ENCODE measurements at regions not wholly inside any gene's neighbourhood (a gene's known extent, or its start where the extent isn't known, plus 50 kb on each side); places are given as distances from the start of the nearest gene placed in this dataset.

DNA sequence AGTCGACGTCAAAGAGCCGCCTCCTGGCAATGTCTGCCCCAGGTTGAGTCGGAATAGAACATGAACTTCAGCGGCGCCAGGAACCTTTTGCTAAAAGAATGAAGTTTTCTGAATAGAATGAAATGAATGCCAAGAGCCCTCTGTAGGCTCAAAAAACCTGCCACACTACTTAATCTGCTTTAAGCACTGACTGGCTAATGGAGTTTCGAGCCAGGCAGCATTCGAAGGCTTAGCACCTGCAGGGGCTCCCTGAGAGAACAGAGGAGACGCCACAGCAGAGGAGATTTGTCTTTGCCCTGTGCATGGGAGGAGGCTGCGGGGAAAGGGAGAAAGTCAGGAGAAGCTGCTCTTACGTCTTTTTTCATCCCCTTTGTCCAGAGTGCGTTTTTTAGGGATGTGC is 641.7 kb downstream of the AJAP1 start:
- TF ChIP-seq POLR2AphosphoS5 (IDR thresholded peaks at IDR 0.05; ENCODE audit: low read depth, low read length), result no peak
- TF ChIP-seq TAF1 (IDR thresholded peaks at IDR 0.05; ENCODE audit: borderline replicate concordance, insufficient read depth, low read length), result no peak
- TF ChIP-seq, protein P1, sequence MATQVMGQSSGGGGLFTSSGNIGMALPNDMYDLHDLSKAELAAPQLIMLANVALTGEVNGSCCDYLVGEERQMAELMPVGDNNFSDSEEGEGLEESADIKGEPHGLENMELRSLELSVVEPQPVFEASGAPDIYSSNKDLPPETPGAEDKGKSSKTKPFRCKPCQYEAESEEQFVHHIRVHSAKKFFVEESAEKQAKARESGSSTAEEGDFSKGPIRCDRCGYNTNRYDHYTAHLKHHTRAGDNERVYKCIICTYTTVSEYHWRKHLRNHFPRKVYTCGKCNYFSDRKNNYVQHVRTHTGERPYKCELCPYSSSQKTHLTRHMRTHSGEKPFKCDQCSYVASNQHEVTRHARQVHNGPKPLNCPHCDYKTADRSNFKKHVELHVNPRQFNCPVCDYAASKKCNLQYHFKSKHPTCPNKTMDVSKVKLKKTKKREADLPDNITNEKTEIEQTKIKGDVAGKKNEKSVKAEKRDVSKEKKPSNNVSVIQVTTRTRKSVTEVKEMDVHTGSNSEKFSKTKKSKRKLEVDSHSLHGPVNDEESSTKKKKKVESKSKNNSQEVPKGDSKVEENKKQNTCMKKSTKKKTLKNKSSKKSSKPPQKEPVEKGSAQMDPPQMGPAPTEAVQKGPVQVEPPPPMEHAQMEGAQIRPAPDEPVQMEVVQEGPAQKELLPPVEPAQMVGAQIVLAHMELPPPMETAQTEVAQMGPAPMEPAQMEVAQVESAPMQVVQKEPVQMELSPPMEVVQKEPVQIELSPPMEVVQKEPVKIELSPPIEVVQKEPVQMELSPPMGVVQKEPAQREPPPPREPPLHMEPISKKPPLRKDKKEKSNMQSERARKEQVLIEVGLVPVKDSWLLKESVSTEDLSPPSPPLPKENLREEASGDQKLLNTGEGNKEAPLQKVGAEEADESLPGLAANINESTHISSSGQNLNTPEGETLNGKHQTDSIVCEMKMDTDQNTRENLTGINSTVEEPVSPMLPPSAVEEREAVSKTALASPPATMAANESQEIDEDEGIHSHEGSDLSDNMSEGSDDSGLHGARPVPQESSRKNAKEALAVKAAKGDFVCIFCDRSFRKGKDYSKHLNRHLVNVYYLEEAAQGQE (IDR thresholded peaks at IDR 0.05; ENCODE audit: insufficient read depth in 1 of 2, low read depth in 2 of 2, low read length in 2 of 2), result no peak
- no peak for TF ChIP-seq SIN3A (IDR thresholded peaks at IDR 0.05; ENCODE audit: borderline replicate concordance, insufficient read depth, low read length)

DNA sequence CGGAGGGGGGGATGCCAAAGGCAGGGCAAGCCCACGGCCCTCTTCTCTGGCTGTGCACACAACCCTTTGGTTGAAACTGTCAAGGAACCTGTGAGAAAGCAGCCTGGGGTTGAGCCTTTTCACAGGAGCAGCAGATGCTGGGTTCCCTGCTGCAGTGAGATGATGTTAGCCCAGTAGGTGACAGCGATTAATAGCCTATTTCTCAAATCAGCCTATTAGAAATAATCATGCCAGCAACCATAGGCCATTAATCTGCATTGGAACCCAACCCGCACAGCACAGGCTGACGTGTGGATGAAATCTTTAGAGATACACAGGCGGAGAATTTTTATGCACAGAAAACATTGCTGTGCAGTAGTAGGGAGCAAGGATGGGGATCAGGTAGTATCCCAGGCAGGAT is 637.5 kb downstream of the AJAP1 start:
- TF ChIP-seq SIN3A (IDR thresholded peaks at IDR 0.05; ENCODE audit: borderline replicate concordance, insufficient read depth, low read length) (no peak), POLR2AphosphoS5 (IDR thresholded peaks at IDR 0.05; ENCODE audit: low read depth, low read length) (no peak), TAF1 (IDR thresholded peaks at IDR 0.05; ENCODE audit: borderline replicate concordance, insufficient read depth, low read length) (no peak), FOXP2 (optimal IDR thresholded peaks at IDR 0.05; ENCODE audit: borderline replicate concordance, extremely low read depth, extremely low read length, insufficient read depth) (no peak)
- TF ChIP-seq, protein P1 (IDR thresholded peaks at IDR 0.05; ENCODE audit: insufficient read depth in 1 of 2, low read depth in 2 of 2, low read length in 2 of 2), result no peak

- TF ChIP-seq, protein P1 (IDR thresholded peaks at IDR 0.05; ENCODE audit: insufficient read depth in 1 of 2, low read depth in 2 of 2, low read length in 2 of 2), result no peak
- TF ChIP-seq SIN3A (IDR thresholded peaks at IDR 0.05; ENCODE audit: borderline replicate concordance, insufficient read depth, low read length) (no peak), POLR2AphosphoS5 (IDR thresholded peaks at IDR 0.05; ENCODE audit: low read depth, low read length) (no peak), FOXP2 (optimal IDR thresholded peaks at IDR 0.05; ENCODE audit: borderline replicate concordance, extremely low read depth, extremely low read length, insufficient read depth) (no peak), TAF1 (IDR thresholded peaks at IDR 0.05; ENCODE audit: borderline replicate concordance, insufficient read depth, low read length) (no peak)
Observed at GRCh38 chr1:5287178-5288150, 633.1 kb downstream of the AJAP1 start.

- TF ChIP-seq TAF1 (IDR thresholded peaks at IDR 0.05; ENCODE audit: borderline replicate concordance, insufficient read depth, low read length) (no peak), SIN3A (IDR thresholded peaks at IDR 0.05; ENCODE audit: borderline replicate concordance, insufficient read depth, low read length) (no peak), POLR2AphosphoS5 (IDR thresholded peaks at IDR 0.05; ENCODE audit: low read depth, low read length) (no peak), FOXP2 (optimal IDR thresholded peaks at IDR 0.05; ENCODE audit: borderline replicate concordance, extremely low read depth, extremely low read length, insufficient read depth) (no peak)
- TF ChIP-seq, protein P1 (IDR thresholded peaks at IDR 0.05; ENCODE audit: insufficient read depth in 1 of 2, low read depth in 2 of 2, low read length in 2 of 2), result no peak
Observed at GRCh38 chr1:5286244-5286643, 631.8 kb downstream of the AJAP1 start.

All from PFSK-1 (cell line).